HepG2 (cell line): ENCODE measurements at regions not wholly inside any gene's neighbourhood (a gene's known extent, or its start where the extent isn't known, plus 50 kb on each side); places are given as distances from the start of the nearest gene placed in this dataset.

Experiments used
- ATAC-seq: fragments of 200-7000 bp; cut with Tn5 transposase; 3 replicates; pipeline ENCODE4 v1.9.1; 2020; ENCODE audit warnings: mild to moderate bottlenecking, moderate library complexity
- BruUV-seq: library from RNA; stranded (reverse); fragments of 400-500 nt; replicated peaks from 2 replicates; lab custom pipeline; 2021; lab: Mats Ljungman, UMichigan
- CTCF ChIA-PET: fragments of 300-600 bp; formaldehyde crosslinking; extraction: SDS; loops from one replicate; lab custom pipeline; 2021; ENCODE audit warnings: low total read pairs, inconsistent platforms, low intra/inter-chr PET ratio; lab: Yijun Ruan, JAX
- POLR2A ChIA-PET: fragments of 350-600 bp; sonication (Branson Sonifier 250); formaldehyde crosslinking; loops from one replicate; lab custom pipeline; 2020; ENCODE audit warnings: antibody characterized with exemption, inconsistent platforms; lab: Yijun Ruan, JAX
- DNase-seq: peaks from one replicate; pipeline ENCODE4 v3.0.0-alpha.2; 2015; ENCODE audit warnings: low spot score
- FAIRE-seq: peaks from 3 replicates; lab custom pipeline; 2011; peaks lifted over from hg19 to GRCh38; lab: Jason Lieb, UNC
- H2AFZ ChIP-seq: one replicate; pipeline ENCODE4 v1.6.1; 2011; ENCODE audit warnings: low read length, inconsistent platforms
- H3K27ac ChIP-seq: fragments of 300-600 bp; 3 replicates; pipeline ENCODE4 v1.8.0; 2011; ENCODE audit warnings: mixed run types, mild to moderate bottlenecking, mixed read lengths, low read length, inconsistent platforms; ENCODE audit not compliant: insufficient read depth; ENCODE audit errors: extremely low read length
- H3K27me3 ChIP-seq, 2 experiments: fragments of 200-600 bp in 1 of 2; 2 replicates in 1 of 2; 3 replicates in 1 of 2; pipeline versions ENCODE4 v1.6.0 to v1.8.0; 2011; ENCODE audit warnings: low read length in 2 of 2, mild to moderate bottlenecking in 2 of 2, moderate library complexity in 2 of 2, inconsistent platforms in 1 of 2; ENCODE audit not compliant: insufficient read depth in 2 of 2, control insufficient read depth in 1 of 2
- H3K36me3 ChIP-seq, 2 experiments: fragments of 200-600 bp in 1 of 2; replicated peaks in 1 of 2; 2 replicates in 1 of 2; 3 replicates in 1 of 2; pipeline versions ENCODE4 v1.5.1 to v1.8.0; 2011; ENCODE audit warnings: low read length in 2 of 2, inconsistent platforms in 1 of 2; ENCODE audit not compliant: insufficient read depth in 2 of 2, control insufficient read depth in 1 of 2
- H3K4me1 ChIP-seq: 2 replicates; pipeline ENCODE4 v1.5.1; 2012; ENCODE audit warnings: low read length, inconsistent platforms; ENCODE audit not compliant: insufficient read depth
- H3K4me2 ChIP-seq: 2 replicates; pipeline ENCODE4 v1.6.0; 2011; ENCODE audit warnings: low read depth, low read length, inconsistent platforms
- H3K4me3 ChIP-seq, 3 experiments: fragments of 200-600 bp in 1 of 3; sonication (generic), shearing (Covaris generic) in 1 of 3; replicated peaks in 1 of 3; 2 replicates each; pipeline ENCODE4 v1.5.1; 2011 to 2016; ENCODE audit warnings: low read length in 3 of 3, inconsistent platforms in 2 of 3, low read depth in 2 of 3, mild to moderate bottlenecking in 2 of 3, control low read depth in 1 of 3, mixed read lengths in 1 of 3; ENCODE audit not compliant: insufficient read depth in 1 of 3
- H3K79me2 ChIP-seq: one replicate; pipeline ENCODE4 v1.6.1; 2011; ENCODE audit warnings: low read length, inconsistent platforms; ENCODE audit not compliant: insufficient read depth
- H3K9ac ChIP-seq: 2 replicates; pipeline ENCODE4 v1.6.0; 2011; ENCODE audit warnings: mild to moderate bottlenecking, low read depth, low read length, inconsistent platforms; ENCODE audit not compliant: insufficient read depth
- H3K9me3 ChIP-seq: 2 replicates; pipeline ENCODE4 v1.5.1; 2012; ENCODE audit warnings: mild to moderate bottlenecking, low read length
- H4K20me1 ChIP-seq: 2 replicates; pipeline ENCODE4 v1.6.0; 2011; ENCODE audit warnings: inconsistent platforms, mild to moderate bottlenecking, low read length, moderate library complexity; ENCODE audit not compliant: insufficient read depth
- FOXK2 ChIP-seq: fragments of 450-650 bp; IDR thresholded peaks from 2 replicates; pipeline ENCODE4 v1.6.1; 2016
- SETDB1 ChIP-seq: sonication (generic); formaldehyde crosslinking; IDR thresholded peaks from 2 replicates; pipeline ENCODE4 v1.5.1; 2020; ENCODE audit warnings: missing genetic modification reagents, mild to moderate bottlenecking, borderline replicate concordance
- ZNF3 ChIP-seq: IDR thresholded peaks from 2 replicates; pipeline ENCODE4 v1.7.0; 2017; ENCODE audit warnings: inconsistent platforms
- ZNF768 ChIP-seq: sonication (generic); formaldehyde crosslinking; IDR thresholded peaks from 2 replicates; pipeline ENCODE4 v1.4.0; 2020; ENCODE audit warnings: missing genetic modification reagents
- WGBS: methylation state at CpG from one replicate; pipeline ENCODE4 v1.1.6; 2017; ENCODE audit warnings: low lambda C conversion rate; 5-methylcytosine and 5-hydroxymethylcytosine counted together
- in situ Hi-C: cut with HindIII; loops from 2 replicates; pipeline ENCODE4 v1.10.0; 2017; ENCODE audit warnings: low pct_unique_long_range_greater_than_20kb; ENCODE audit not compliant: extremely low pct_ligation_motif_present
- intact Hi-C: fragments of 100-400 bp; cut with micrococcal nuclease; formaldehyde crosslinking; loops from one replicate; pipeline ENCODE4 v1.10.0; 2022; ENCODE audit not compliant: unreplicated experiment

- Histone ChIP-seq H3K4me3 (no peak overlapping the region), H3K36me3 (no peaks in the 10 kb centered on the region), H3K9me3 (no peaks in the 10 kb centered on the region), H3K4me2 (no peak overlapping the region), H3K79me2 (no peaks in the 10 kb centered on the region), H2AFZ (no peak overlapping the region), H4K20me1 (no peaks in the 10 kb centered on the region), H3K27me3 (peaks cover 1 to 20% of the 10 kb centered on the region in 2 experiments; a peak in 3 of 5 replicates), H3K4me1 (peaks cover 30% of the 10 kb centered on the region), H3K9ac (no peak overlapping the region), H3K27ac (no peak overlapping the region)
- ChIA-PET POLR2A (no interaction called here), CTCF (no interaction called here)
- WGBS, result 69% methylated on average over 2 of the region's 2 CpGs
- TF ChIP-seq SETDB1 (no peak), ZNF768 (CRISPR knock-in tag) (peak; percentile 22; the same call in 1 of the 2 replicates)
- DNase-seq, result no peak
- intact Hi-C loops (loop anchor here (10.0 kb wide), 2 partner anchors 150 to 360 kb away; partner anchors contain the start of genes FGGY and JUN), in situ Hi-C loops (no loop called here)
- no peak for FAIRE-seq
- no TSS peak for BruUV-seq
- ATAC-seq, result no peak
Measured at GRCh38 chr1:59144959-59145358, 151.9 kb upstream of the FGGY start.

GRCh38 chr1:59146056-59146455 is 150.8 kb upstream of the FGGY start:
- 84% methylated on average over 4 of the region's 4 CpGs for WGBS

More at GRCh38 chr1:59146056-59146455, 150.8 kb upstream of the FGGY start:
- ChIA-PET CTCF (no interaction called here), POLR2A (interaction anchor here (0.7 kb wide), 1 partner anchor 51 kb away, joined by 3 read pairs; no protein-coding TSS in a partner anchor)
- BruUV-seq, result no TSS peak
- H3K4me3 ChIP-seq, result peak overlapping the region in 2 of 3 experiments; percentile 58 to 75; a peak in 4 of 6 replicates
- H3K79me2 ChIP-seq, result no peaks in the 10 kb centered on the region
- peak; percentile 83 for TF ChIP-seq ZNF3 (CRISPR knock-in tag)
- no peak for TF ChIP-seq FOXK2
- H3K9ac ChIP-seq, result no peak overlapping the region
- H3K27ac ChIP-seq, result no peak overlapping the region
- peaks cover 1 to 20% of the 10 kb centered on the region in 2 experiments; a peak in 3 of 5 replicates for H3K27me3 ChIP-seq
- FAIRE-seq (no peak), DNase-seq (no peak), ATAC-seq (no peak)
- H3K9me3 ChIP-seq, result no peaks in the 10 kb centered on the region
- H2AFZ ChIP-seq, result no peak overlapping the region
- in situ Hi-C loops, result no loop called here
- peak overlapping the region; percentile 97 for H3K4me2 ChIP-seq
- intact Hi-C loops, result loop anchor here (10.0 kb wide), 2 partner anchors 149 to 361 kb away; partner anchors contain the start of genes FGGY and JUN
- H3K4me1 ChIP-seq, result peaks cover 36% of the 10 kb centered on the region
- no peaks in the 10 kb centered on the region for H3K36me3 ChIP-seq
- H4K20me1 ChIP-seq, result no peaks in the 10 kb centered on the region
